GM18517 (cell line): ENCODE measurements at regions not wholly inside any gene's neighbourhood (a gene's known extent, or its start where the extent isn't known, plus 50 kb on each side); places are given as distances from the start of the nearest gene placed in this dataset.

Experiments used
- ATAC-seq: cut with Tn5 transposase; IDR thresholded peaks from one replicate; pipeline ENCODE4 v1.9.1; 2021; ENCODE audit warnings: mild to moderate bottlenecking, moderate library complexity; ENCODE audit not compliant: unreplicated experiment

DNA sequence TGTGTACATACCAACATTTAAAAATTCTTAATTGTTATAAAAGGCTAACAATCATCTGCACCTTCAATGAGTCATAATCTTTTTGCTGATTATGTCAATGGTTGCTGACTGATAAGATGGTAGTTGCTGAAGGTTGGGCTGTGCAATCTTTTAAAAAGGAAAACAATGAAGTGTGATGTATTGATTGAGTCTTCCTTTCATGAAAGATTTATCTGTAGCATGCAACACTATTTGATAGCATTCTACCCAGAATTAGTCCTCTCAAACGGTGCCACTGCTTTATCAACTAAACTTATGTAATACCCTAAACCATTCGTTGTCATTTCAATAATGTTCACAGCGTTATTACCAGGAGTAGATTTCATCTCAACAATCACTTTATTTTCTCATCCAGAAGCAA, 2360.6 kb downstream of the PCDH9 start:
- no peak for ATAC-seq

DNA sequence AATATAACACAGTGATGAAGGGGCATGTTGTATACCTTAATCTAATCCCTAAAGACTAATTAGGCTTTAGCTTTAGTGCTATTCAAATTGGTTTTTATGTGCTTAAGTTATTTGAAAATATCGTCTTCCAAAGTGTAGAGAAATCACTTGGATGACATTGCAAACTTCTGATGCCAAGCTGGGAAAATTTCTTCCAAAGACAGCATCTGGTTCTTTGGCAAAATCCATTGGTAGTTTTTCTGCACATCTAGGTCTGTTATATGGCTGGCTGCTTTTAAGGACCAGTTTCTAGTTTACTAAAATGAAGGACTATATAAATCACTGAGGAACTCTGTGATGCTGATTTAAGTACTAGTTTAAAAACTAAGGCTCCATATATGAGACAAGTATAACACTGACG, 2362.3 kb downstream of the PCDH9 start:
- ATAC-seq, result no peak

DNA sequence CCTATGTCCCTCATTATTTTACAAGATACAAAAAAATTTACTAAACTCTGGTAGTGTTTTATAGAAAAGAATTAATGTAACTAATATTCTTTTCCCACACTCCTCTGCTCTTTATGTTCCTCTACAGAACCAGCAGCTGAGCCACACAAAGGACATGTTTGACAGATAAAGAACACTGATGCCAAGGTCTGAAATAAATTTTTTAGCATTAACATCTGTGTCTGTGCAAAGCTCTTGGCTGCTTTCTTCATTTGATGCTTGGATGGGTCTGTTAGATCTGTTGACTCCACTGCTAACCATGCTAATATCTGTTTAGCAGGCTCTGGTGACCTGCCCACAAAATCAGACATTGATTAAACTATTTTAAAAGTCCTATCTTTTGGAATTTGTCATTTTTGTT, 2363.8 kb downstream of the PCDH9 start:
- no peak for ATAC-seq

DNA sequence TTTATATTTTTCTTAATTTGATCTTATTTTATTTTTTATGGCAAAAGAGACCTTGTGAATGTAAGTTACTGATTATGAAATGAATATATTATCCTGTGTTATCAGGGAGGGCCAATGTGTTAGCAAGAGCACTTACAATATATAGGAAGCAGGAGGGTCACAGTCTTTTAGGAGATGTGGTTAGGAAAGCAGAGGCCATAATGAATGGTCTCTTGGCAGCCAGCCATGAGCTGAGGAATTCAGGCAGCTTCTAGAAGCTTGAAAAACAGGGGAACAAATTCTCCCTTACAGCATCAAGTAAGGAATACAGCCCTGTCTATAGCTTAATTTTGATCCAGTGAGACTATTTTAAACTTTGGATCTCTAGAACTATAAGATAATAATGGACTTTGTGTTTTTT, 2374.6 kb downstream of the PCDH9 start:
- ATAC-seq, result no peak

DNA sequence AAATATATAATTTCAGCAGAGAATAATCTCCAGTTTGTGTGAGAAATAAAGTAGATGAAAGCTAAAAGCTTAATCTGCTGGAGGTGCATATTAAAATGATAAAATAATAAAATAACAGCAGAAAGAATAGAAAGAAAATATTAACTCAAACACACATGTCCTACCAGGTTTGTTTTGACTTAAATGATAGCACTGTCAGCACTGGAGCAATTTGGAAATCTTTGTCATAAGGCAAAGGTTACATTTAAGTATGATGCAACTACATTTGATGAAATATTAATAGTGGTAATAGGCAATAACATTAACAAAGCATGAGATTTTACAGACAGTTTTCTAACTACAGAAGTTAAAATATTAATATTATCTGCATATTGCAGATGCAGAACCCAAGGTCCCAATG, 2380.1 kb downstream of the PCDH9 start:
- ATAC-seq, result no peak

DNA sequence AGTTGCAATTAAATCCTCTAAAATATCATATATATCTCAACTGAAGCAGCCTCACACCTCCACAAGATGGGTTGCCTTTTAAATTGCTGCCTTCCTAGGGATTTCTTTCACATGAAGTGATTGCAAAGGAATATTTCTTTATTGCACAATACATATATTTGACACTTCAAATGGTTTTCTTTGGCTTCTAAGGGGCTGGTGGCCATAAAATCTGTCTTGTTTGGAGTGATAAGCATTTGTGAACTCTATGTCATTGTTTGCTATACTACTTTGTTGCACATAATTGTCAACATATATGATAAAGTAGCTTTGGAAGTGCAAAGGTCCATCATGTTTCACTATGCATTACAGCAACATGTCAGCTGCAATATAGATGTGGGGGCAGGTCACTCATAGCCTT, 2380.9 kb downstream of the PCDH9 start:
- no peak for ATAC-seq

DNA sequence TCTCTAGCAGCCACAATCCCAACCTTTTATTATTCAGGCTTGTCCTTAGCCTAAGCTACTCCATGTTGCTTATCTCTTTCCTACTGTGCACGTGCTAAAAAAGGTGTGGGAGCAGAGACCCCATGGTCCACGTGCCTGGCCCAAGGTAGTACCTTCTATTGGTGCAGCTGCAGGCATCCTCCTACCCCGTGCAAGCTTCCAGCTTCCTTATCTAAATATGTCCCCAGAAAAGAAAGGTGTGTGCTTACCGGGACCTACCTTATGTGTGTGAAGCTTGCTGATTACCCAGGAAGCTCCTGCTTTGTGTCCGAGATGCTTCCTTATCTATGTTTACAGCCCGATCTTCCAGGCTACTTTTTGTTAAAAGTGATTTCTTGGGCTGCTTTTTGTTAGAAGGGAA, 2382.4 kb downstream of the PCDH9 start:
- no peak for ATAC-seq

DNA sequence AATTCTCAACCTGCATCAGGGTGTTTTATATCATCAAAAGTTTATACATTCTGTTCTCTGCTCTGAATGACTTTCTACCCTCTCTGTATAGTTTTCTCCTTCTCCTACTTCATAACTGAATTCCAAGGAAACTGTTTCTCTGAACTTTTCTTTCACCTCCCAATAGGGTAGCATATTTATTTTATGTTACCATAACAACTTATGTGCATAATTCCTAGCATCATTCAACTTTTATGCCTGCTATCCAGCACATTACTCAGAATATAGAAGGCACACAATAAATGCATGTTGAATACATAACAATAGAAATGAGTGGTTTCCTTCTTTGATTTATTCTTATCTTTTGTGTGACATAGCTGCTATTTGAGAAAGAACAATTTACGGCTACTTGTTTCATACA, 2385.0 kb downstream of the PCDH9 start:
- no peak for ATAC-seq

DNA sequence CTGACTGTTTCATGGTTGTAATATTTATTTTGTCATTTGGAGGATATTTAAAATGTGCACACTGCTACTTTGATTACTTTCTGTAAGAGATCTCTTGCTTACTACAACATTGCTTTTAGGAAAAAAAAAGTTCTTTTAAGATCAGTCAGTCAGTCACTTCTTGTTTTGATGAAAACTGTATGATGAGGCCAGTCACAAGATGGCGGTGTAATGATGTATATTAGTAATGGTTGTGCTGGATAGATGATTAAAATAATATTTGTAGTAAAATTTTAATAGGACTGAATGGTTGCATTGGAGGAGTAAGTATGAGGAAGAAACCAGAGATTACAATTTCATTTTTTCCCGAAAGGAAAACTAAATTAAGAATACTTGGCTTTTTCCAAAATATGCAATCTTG, 2411.1 kb downstream of the PCDH9 start:
- no peak for ATAC-seq

DNA sequence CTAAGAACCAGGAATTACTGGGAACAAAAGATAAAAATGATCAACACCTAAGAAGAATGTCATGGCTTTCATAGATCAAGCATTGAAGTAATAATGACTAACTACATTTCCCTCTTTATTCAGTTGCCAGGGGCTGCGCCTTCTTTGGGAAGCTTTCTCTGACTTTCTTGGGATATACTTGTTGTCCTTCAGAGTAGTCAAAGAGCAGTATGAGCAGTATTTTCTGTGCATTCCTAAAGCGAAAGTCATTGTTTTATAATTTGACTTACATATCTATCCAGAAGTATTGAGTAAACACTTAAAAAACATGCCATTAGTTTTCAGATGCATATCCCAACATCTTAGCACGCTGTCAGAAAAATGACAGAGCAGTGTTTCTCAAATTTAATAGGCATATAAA, 2412.4 kb downstream of the PCDH9 start:
- ATAC-seq, result no peak

DNA sequence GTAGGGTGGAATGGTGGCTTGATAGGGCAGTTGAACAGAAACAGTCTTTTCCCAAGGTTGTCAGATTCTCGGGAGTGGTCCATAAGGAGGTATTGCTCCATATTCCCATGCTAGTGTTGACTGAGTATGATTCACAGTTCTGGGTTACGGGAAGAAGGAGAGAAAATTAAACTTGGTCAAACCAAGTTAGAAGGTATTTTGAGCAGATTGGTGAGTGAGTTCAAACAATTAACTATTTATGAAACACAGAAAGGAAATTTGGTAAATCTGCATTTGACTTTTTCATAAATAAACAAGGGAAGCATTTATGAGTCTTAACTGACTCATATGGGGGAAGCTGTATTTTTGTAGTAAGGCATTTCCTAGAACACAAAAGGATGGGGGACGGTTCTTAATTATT, 2419.4 kb downstream of the PCDH9 start:
- no peak for ATAC-seq

DNA sequence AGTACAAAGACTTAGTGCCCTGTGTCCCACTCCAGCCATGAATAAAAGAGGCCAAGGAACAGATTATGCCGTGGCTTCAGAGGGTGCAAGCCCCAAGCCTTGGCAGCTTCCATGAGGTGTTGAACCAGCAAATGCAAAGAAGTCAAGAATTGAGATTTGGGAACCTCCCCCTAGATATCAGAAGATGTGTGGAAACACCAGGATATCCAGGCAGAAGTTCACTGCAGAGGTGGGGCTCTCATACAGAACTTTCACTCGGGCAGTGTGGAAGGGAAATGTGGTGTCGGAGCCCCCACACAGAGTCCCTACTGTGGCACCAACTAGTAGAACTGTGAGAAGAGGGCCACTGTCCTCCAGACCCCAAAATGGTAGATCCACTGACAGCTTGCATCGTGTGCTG, 2421.4 kb downstream of the PCDH9 start:
- no peak for ATAC-seq

DNA sequence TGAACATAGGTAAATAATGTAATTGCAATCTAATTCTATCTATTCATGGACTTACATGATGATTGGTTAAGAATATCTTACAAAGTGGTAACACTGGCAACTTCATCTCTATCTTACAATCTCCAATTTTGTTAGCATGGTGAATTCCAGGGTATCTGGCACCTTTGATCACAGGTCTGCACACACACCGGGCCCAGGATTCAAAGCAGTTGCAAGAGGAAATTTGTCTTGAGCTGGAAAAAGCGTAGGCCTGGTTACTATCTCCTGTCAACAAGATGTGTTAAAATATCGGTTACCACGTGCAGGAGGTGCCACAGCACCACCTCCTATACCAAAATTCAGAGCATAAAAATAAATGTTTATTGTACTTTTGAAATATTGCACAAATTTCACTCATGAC, 2428.4 kb downstream of the PCDH9 start:
- no peak for ATAC-seq

DNA sequence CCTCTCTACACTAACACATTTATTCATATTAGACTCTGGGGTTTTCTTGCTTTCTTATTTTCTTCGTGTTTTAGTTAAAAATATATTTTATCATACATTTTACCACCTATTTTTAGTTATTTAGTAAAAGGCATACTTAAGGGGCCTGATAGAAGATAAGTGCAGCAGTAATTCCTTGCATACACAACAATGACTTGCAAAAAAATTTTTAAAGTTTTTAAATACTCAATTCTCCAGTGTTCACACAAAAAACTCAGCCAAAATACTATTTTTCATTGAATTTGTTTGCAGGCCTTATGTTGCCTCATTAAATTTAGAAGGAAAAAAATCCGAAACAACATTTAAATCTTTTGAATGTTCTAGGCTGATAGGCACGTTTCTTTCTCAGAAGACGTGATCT, 2431.7 kb downstream of the PCDH9 start:
- no peak for ATAC-seq

DNA sequence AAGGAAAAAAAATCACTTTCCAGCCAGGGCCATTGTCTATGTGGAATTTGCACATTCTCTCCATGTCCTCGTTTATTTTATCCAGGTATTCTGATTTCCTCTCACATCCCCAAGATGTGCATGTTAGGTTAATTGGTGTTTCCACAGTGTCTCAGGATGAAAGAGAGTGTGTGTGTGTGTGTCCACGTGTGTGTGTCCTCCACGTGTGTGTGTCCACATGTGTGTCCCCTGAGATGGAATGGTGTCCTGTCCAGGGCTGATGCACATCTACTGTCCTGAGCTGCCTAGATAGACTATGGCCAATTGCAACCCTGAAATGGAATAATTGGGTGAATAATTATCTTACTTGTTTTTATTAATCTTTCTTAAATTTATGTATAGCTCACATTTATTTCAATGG, 2436.5 kb downstream of the PCDH9 start:
- no peak for ATAC-seq

DNA sequence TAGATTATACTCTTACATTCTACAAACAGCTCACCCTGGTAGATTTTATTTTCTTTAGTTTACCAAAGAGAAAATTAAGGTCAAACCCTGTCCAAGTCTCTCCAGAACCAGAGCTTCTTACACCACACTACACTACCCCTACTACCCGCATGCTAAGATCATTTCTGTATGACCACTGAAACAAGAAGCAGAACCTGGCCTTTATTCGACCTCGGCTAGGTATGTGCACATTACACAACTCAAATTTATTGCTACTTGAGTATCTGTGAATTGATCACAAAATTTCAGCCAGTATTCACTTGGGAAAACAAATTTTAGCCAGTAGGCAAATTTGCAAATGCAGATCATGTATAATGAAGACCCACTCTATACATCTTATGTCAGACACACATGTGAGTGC, 2437.0 kb downstream of the PCDH9 start:
- ATAC-seq, result no peak

DNA sequence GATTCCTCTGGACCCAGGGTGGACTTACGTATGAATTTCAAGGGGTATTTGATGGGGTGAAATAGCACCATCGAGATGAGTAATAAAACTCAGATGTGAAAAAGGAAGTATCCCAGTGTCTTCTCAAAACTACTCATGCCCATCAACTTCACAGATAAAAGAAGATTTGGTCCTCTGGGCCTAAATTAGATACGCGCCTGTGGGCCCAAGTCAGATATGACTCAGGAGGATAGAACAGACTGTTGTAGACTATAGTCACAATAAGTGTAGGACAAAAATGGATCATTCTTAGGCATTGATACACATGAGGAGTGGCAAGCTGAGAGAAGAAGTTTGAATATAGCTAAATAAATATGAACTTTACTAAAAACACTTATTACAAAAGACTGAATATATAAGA, 2438.8 kb downstream of the PCDH9 start:
- no peak for ATAC-seq

DNA sequence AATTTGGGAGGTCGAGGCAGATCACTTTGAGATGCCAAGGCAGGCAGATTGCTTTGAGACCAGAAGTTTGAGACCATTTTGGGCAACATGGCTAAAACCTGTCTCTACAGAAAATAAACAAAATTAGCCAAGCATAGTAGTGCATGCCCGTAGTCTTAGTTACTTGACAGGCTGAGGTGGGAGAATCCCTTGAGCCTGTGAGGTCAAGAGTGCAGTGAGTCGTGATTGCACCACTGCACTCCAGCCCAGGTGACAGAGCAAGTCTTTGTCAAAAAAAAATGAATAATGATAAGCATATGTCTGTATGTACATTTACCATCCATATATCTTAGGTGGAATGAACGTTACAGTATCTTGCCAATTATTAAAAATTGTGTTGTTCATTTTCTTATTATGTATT, 2447.7 kb downstream of the PCDH9 start:
- ATAC-seq, result no peak

DNA sequence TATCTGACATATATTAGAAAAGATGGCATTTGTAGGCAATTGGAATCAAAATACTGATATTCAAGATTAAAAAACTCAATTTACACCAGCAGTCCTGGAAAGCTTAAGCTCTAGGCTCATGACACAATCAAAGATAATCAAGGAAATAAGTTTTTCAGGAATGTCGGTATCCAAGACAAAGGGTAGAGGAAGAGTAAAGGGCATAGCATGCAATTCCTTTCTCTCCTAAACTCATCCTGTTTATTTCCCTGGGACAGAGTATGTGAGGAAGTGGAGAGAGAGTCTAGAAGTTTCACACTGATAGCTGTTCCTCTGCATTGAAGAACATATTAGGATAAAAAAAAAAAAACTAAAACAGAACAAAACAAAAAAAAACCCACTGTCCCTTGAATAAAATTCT, 2452.1 kb downstream of the PCDH9 start:
- ATAC-seq, result no peak

DNA sequence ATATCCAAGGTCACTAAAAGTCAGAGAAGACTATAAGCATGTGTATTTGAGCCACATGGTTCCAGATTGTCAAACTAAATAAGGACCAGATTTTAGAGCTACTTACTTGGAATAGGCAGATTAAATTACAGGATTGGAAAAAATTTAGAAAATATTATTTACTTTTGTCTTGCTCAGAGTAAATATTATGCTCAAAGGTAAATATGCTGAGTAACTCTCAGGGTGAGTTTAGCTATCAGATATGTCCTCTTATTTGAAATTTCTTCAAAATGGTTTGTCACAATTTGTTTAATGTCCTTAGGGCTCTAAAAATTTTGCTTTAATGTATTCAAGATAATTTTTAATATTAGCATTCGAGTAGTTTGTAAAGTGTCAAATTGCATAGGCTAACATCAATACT, 2455.2 kb downstream of the PCDH9 start:
- no peak for ATAC-seq

DNA sequence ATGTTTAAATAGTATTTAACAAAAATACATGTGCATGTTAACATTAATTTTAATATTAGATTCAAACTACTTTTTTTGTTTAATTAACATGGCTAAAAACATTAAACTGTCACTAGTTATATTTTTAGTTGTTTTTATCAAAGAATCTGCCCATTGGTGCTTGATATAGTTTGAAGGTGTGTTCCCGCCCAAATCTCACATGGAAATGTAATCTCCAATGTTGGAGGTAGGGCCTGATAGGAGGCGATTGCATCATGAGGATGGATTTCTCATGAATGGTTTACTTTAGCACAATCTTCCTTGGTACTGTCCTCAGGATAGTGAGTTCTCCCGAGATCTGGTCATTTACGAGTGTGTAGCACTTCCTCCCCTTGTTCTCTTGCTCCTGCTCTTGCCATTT, 2459.4 kb downstream of the PCDH9 start:
- ATAC-seq, result no peak

DNA sequence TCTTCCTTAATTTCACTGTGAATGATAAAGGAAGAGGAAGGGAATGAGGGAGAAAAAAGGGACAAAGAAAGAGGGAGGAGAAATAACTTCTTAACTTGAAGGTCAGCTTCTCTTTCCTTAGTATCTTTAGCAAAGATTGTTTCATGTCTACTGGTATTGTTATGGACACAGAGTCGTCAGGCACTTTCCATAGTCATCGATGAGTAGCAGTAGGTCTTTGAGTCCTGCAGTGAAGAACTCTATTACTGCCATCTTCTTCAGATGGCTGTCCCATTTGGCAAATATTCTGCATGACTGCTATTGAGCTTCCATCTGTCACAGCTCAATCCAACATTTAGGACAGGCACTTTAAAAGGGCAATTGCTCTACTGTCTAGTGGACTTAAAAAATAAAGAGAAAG, 2463.1 kb downstream of the PCDH9 start:
- no peak for ATAC-seq

DNA sequence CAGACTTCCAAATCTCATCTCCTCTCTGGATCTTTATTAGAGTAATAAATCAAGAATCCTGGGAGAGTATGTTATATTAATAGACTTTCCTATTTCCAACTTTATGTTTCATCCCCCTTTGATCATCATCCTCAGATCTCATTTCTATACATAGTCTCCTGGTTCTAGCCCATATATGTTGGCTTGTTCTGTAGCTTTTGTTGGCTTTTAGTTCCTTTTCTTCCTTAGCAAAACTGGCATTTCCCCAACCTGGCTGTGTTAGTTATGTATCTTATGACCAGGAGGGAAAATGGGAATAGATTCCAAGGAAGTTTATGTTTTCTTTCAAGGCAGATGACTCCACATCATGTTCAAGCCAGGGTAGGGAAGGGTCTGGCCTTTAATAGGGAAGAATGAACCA, 2464.5 kb downstream of the PCDH9 start:
- ATAC-seq, result no peak
